Liver (tissue), 8 donors: ENCODE measurements at regions not wholly inside any gene's neighbourhood (a gene's known extent, or its start where the extent isn't known, plus 50 kb on each side); places are given as distances from the start of the nearest gene placed in this dataset.

Experiments used
- DNase-seq: peaks from one replicate; pipeline ENCODE4 v3.0.0-alpha.2; 2017; ENCODE audit warnings: low spot score
- H3K27ac ChIP-seq, 2 donors: one replicate each; pipeline ENCODE4 v1.7.0; 2013; ENCODE audit warnings: inconsistent platforms in 2 of 2, low read length in 2 of 2, control low read depth in 1 of 2, low read depth in 1 of 2, mild to moderate bottlenecking in 1 of 2
- H3K27me3 ChIP-seq, 4 donors: one replicate each; pipeline versions ENCODE4 v1.6.1 to v1.7.0; 2013; ENCODE audit warnings: low read length in 3 of 4, inconsistent platforms in 1 of 4, mild to moderate bottlenecking in 1 of 4, moderate library complexity in 1 of 4; ENCODE audit not compliant: control insufficient read depth in 4 of 4, insufficient read depth in 4 of 4
- H3K36me3 ChIP-seq, 4 donors: one replicate each; pipeline versions ENCODE4 v1.6.1 to v1.7.0; 2013; ENCODE audit warnings: low read length in 3 of 4, mild to moderate bottlenecking in 3 of 4, low read depth in 1 of 4, moderate library complexity in 1 of 4; ENCODE audit not compliant: control insufficient read depth in 4 of 4, insufficient read depth in 3 of 4
- H3K4me1 ChIP-seq, 4 donors: one replicate each; pipeline versions ENCODE4 v1.6.1 to v1.7.0; 2013; ENCODE audit warnings: low read length in 3 of 4, mild to moderate bottlenecking in 3 of 4, moderate library complexity in 1 of 4; ENCODE audit not compliant: control insufficient read depth in 4 of 4, insufficient read depth in 4 of 4
- H3K4me3 ChIP-seq, 3 donors: one replicate each; pipeline versions ENCODE4 v1.6.1 to v1.7.0; 2013; ENCODE audit warnings: low read length in 3 of 3, control low read depth in 1 of 3, low read depth in 1 of 3, mild to moderate bottlenecking in 1 of 3
- H3K9ac ChIP-seq, 2 donors: one replicate each; pipeline ENCODE4 v1.7.0; 2013; ENCODE audit warnings: low read length in 2 of 2, mild to moderate bottlenecking in 2 of 2, moderate library complexity in 2 of 2, control low read depth in 1 of 2, low read depth in 1 of 2
- H3K9me3 ChIP-seq, 4 donors: one replicate each; pipeline versions ENCODE4 v1.6.1 to v1.7.0; 2013; ENCODE audit warnings: low read length in 3 of 4; ENCODE audit not compliant: control insufficient read depth in 4 of 4
- EGR1 ChIP-seq, 2 donors: IDR thresholded peaks; 2 replicates each; pipeline ENCODE4 v1.6.1; 2016 to 2018; ENCODE audit warnings: antibody characterized with exemption in 2 of 2, low read depth in 2 of 2
- GABPA ChIP-seq, 2 donors: IDR thresholded peaks in 1 of 2; conservative IDR thresholded peaks in 1 of 2; 2 replicates each; pipeline ENCODE4 v1.6.1; 2016; ENCODE audit warnings: antibody characterized with exemption in 2 of 2, mild to moderate bottlenecking in 1 of 2, moderate library complexity in 1 of 2
- HNF4A ChIP-seq, 2 donors: conservative IDR thresholded peaks; 2 replicates each; pipeline ENCODE4 v1.6.1; 2016; ENCODE audit warnings: antibody characterized with exemption in 2 of 2, mild to moderate bottlenecking in 2 of 2
- HNF4G ChIP-seq: IDR thresholded peaks from 2 replicates; pipeline ENCODE4 v1.6.1; 2016; ENCODE audit warnings: antibody characterized with exemption
- NR2F2 ChIP-seq: IDR thresholded peaks from 2 replicates; pipeline ENCODE4 v1.6.1; 2016; ENCODE audit warnings: antibody characterized with exemption
- RXRA ChIP-seq, 2 donors: IDR thresholded peaks; 2 replicates each; pipeline ENCODE4 v1.6.1; 2017 to 2018; ENCODE audit warnings: antibody characterized with exemption in 2 of 2, mild to moderate bottlenecking in 1 of 2
- YY1 ChIP-seq: IDR thresholded peaks from 2 replicates; pipeline ENCODE4 v1.6.1; 2016; ENCODE audit warnings: antibody characterized with exemption, mild to moderate bottlenecking
- WGBS: extraction: QIAGEN DNeasy Blood & Tissue Kit; methylation state at CpG from one replicate; pipeline ENCODE4 v1.1.7; 2013; 5-methylcytosine and 5-hydroxymethylcytosine counted together
- TF ChIP-seq, protein P1 (sequence below): fragments of 150-350 bp; IDR thresholded peaks from 2 replicates; pipeline ENCODE4 v1.5.1; 2017; ENCODE audit warnings: improper control_type of control experiment, low read depth, low read length; ENCODE audit not compliant: missing input control
- donor health status: healthy.
- donor health status: healthy.
- donor health status: healthy.
- donor health status: healthy.
- donor health status: healthy.

GRCh38 chr22:47692811-47693210 is 930.4 kb downstream of the TBC1D22A start:
- Histone ChIP-seq H3K4me1 (no peaks in the 10 kb centered on the region), H3K4me3 (no peak overlapping the region), H3K27me3 (no peaks in the 10 kb centered on the region), H3K9me3 (no peaks in the 10 kb centered on the region), H3K36me3 (no peaks in the 10 kb centered on the region), H3K9ac (no peak overlapping the region), H3K27ac (no peak overlapping the region)
- TF ChIP-seq, protein P1, sequence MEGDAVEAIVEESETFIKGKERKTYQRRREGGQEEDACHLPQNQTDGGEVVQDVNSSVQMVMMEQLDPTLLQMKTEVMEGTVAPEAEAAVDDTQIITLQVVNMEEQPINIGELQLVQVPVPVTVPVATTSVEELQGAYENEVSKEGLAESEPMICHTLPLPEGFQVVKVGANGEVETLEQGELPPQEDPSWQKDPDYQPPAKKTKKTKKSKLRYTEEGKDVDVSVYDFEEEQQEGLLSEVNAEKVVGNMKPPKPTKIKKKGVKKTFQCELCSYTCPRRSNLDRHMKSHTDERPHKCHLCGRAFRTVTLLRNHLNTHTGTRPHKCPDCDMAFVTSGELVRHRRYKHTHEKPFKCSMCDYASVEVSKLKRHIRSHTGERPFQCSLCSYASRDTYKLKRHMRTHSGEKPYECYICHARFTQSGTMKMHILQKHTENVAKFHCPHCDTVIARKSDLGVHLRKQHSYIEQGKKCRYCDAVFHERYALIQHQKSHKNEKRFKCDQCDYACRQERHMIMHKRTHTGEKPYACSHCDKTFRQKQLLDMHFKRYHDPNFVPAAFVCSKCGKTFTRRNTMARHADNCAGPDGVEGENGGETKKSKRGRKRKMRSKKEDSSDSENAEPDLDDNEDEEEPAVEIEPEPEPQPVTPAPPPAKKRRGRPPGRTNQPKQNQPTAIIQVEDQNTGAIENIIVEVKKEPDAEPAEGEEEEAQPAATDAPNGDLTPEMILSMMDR: no peak
- TF ChIP-seq HNF4A (conservative IDR thresholded peaks at IDR 0.05) (no peak), EGR1 (IDR thresholded peaks at IDR 0.05; ENCODE audit: low read depth in 2 of 2) (no peak), RXRA (IDR thresholded peaks at IDR 0.05) (no peak), NR2F2 (no peak)
- DNase-seq: no peak
- WGBS: 71% methylated on average over 12 of the region's 12 CpGs

DNA sequence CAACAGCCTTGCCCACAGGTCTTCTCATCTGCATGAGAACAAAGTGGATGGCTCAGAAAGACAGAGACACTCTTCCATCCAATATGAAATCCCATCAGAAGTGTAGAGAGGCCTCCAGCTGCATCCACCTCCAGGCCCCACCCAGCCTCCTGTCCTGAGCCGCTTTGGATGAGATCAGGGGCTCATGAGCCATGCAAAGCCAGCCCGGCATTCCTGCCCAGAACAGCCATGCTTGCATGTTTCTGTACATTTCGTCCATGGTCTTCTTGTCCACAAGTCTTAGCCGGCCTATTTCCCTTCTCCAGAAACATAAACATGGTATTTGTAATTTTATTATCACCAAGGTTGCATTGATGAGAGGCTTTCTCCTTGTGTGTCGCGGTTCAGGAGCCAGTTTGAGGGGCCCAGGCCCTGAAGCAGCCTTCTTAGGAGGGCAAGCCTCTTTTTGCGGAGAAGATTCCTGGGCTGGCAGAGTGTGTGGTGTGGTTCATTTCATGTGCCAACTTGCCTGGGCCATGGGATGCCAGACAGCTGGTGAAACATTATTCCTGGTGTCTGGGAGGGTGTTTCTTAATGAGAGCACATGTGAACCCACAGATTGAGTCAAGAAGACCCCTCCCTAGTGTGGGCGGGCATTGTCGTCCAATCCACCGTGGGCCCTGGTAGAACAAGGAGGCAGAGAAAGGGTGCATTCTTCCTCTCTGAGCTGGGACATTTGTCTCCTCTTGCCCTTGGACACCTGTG is 928.9 kb downstream of the TBC1D22A start:
- WGBS: 85% methylated on average over 10 of the region's 10 CpGs
- TF ChIP-seq RXRA (IDR thresholded peaks at IDR 0.05) (no peak), YY1 (no peak), HNF4G (no peak)
- Histone ChIP-seq H3K36me3 (no peaks in the 10 kb centered on the region), H3K4me1 (no peaks in the 10 kb centered on the region), H3K27me3 (no peaks in the 10 kb centered on the region), H3K9me3 (no peaks in the 10 kb centered on the region), H3K4me3 (no peak overlapping the region), H3K27ac (no peak overlapping the region), H3K9ac (no peak overlapping the region)
- DNase-seq: no peak

DNA sequence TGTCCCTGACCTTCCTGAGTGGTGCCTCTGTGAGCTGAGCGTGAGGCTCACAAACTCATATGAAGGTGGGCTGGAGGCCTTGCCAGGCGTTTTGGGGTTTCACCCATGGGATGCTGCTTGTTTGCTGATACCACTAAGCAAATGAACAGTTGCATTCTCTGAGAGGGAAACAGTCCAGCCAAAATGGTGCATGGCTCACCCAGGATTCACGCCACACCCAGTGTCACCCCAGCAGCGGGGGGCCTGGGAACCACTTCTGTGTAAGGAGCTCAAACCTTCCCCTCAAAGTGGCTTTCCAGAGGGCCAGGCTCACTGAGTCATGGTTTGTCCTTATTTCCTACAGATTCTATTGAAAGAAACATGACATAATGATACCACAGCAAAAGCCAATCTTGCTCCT is 928.1 kb downstream of the TBC1D22A start:
- WGBS: 72% methylated on average over 4 of the region's 4 CpGs
- TF ChIP-seq RXRA (IDR thresholded peaks at IDR 0.05): no peak
- TF ChIP-seq YY1: no peak
- TF ChIP-seq, protein P1: no peak
- TF ChIP-seq GABPA (IDR thresholded peaks at IDR 0.05 in 1 of 2, conservative IDR thresholded peaks at IDR 0.05 in 1 of 2): no peak
- H3K36me3 ChIP-seq: no peaks in the 10 kb centered on the region
- no peak for DNase-seq
- H3K4me1 ChIP-seq: no peaks in the 10 kb centered on the region
- peaks cover 0 to 1% (median 0%) of the 10 kb centered on the region in 4 donors for H3K9me3 ChIP-seq
- H3K27me3 ChIP-seq: no peaks in the 10 kb centered on the region
- no peak overlapping the region for H3K9ac ChIP-seq
- no peak overlapping the region for H3K4me3 ChIP-seq
- H3K27ac ChIP-seq: no peak overlapping the region
